ENCODE measurements at regions not wholly inside any gene's neighbourhood (a gene's known extent, or its start where the extent isn't known, plus 50 kb on each side); places are given as distances from the start of the nearest gene placed in this dataset.

DNA sequence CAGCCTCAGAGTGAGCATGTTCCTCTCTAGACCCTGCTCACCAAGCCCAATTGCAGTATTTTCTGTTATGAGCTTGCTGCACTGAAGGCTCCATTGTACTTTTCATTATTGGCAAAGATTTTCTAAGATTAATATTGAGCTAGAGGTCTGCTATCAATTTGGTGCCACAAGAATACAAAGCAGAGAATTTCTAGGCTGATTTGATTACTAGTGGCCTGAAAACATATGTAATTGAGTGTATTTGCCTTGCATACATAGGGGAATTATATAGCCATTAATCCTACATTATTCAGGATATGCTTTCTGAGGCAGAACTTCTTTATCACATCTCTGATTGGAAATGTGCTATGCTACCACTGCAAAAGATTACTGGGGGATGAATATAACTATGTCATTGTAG lies 322.9 kb upstream of the ZC3H12C start:
- TF ChIP-seq SUZ12 (IDR thresholded peaks at IDR 0.05) (no peak), LEF1 (IDR thresholded peaks at IDR 0.05; ENCODE audit: borderline replicate concordance) (no peak), BHLHE40 (IDR thresholded peaks at IDR 0.05; ENCODE audit: borderline replicate concordance) (no peak), SP1 (IDR thresholded peaks at IDR 0.05) (no peak), FOXM1 (IDR thresholded peaks at IDR 0.05; ENCODE audit: borderline replicate concordance) (no peak), TARDBP (IDR thresholded peaks at IDR 0.05) (no peak), L3MBTL2 (conservative IDR thresholded peaks at IDR 0.05) (no peak), FOXA1 (IDR thresholded peaks at IDR 0.05) (no peak), FOXK2 (IDR thresholded peaks at IDR 0.05) (no peak), CTBP1 (IDR thresholded peaks at IDR 0.05; ENCODE audit: borderline replicate concordance) (no peak)
- TF ChIP-seq, protein P1, sequence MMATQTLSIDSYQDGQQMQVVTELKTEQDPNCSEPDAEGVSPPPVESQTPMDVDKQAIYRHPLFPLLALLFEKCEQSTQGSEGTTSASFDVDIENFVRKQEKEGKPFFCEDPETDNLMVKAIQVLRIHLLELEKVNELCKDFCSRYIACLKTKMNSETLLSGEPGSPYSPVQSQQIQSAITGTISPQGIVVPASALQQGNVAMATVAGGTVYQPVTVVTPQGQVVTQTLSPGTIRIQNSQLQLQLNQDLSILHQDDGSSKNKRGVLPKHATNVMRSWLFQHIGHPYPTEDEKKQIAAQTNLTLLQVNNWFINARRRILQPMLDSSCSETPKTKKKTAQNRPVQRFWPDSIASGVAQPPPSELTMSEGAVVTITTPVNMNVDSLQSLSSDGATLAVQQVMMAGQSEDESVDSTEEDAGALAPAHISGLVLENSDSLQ (IDR thresholded peaks at IDR 0.05) = no peak
- POLR2A ChIA-PET = no interaction called here
- DNase-seq (ENCODE audit: extremely low spot score) = no peak
- CTCF ChIA-PET = no interaction called here

DNA sequence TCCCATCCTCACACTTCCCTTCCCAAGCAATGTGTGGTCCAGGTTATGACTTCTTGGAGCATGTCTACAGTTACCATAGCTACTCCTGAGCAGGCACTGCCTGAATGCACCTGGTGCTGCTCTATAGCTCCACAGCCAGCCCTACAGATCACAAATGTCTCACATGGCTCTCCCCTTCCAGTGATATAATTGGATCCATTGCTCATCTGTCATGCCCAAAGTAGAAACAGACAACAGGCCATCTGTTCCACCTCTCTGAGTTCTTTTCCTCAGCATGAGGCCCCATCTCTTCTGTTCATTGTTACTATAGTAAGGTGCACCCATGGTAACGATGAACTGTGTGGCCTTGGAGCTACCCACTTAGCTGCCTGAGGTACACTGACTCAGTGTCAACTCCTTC lies 320.3 kb upstream of the ZC3H12C start:
- ChIA-PET CTCF (no interaction called here), POLR2A (no interaction called here)
- no peak for DNase-seq (ENCODE audit: extremely low spot score)
- no peak for TF ChIP-seq FOXM1 (IDR thresholded peaks at IDR 0.05; ENCODE audit: borderline replicate concordance)
- TF ChIP-seq, protein P1 (IDR thresholded peaks at IDR 0.05) = no peak
- TF ChIP-seq HDGF (IDR thresholded peaks at IDR 0.05; ENCODE audit: borderline replicate concordance) = no peak
- no peak for TF ChIP-seq NFRKB (IDR thresholded peaks at IDR 0.05)
- no peak for TF ChIP-seq LEF1 (IDR thresholded peaks at IDR 0.05; ENCODE audit: borderline replicate concordance)
- TF ChIP-seq ELF4 (IDR thresholded peaks at IDR 0.05) = no peak
- no peak for TF ChIP-seq BHLHE40 (IDR thresholded peaks at IDR 0.05; ENCODE audit: borderline replicate concordance)
- no peak for TF ChIP-seq FOXK2 (IDR thresholded peaks at IDR 0.05)
- TF ChIP-seq L3MBTL2 (conservative IDR thresholded peaks at IDR 0.05) = no peak
- no peak for TF ChIP-seq FOXA1 (IDR thresholded peaks at IDR 0.05)
- no peak for TF ChIP-seq SP1 (IDR thresholded peaks at IDR 0.05)
- TF ChIP-seq CTBP1 (IDR thresholded peaks at IDR 0.05; ENCODE audit: borderline replicate concordance) = no peak
- TF ChIP-seq ARNT (IDR thresholded peaks at IDR 0.05) = no peak
- no peak for TF ChIP-seq TARDBP (IDR thresholded peaks at IDR 0.05)
- TF ChIP-seq SUZ12 (IDR thresholded peaks at IDR 0.05) = no peak
- no peak for TF ChIP-seq ZNF384 (IDR thresholded peaks at IDR 0.05)

DNA sequence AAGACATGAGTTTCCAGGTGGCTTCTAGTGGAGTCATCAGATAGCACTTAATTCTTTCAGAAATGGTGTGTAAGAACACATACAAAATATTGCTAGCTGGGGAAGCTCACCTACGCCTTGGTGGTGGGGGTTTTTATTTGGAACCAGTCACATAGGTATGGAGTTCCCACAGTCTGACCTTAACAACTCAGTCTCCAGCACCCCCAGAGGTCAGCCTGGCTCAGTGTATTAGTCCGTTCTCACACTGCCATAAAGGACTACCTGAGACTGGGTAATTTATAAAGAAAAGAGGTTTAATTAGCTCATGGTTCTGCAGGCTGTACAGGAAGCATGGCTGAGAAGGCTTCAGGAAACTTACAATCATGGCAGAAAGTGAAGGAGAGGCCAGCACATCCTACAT lies 317.5 kb upstream of the ZC3H12C start:
- no peak for DNase-seq (ENCODE audit: extremely low spot score)
- CTCF ChIA-PET = no interaction called here
- POLR2A ChIA-PET = no interaction called here
- no peak for TF ChIP-seq ELF4 (IDR thresholded peaks at IDR 0.05)
- no peak for TF ChIP-seq CTBP1 (IDR thresholded peaks at IDR 0.05; ENCODE audit: borderline replicate concordance)
- no peak for TF ChIP-seq FOXA1 (IDR thresholded peaks at IDR 0.05)
- no peak for TF ChIP-seq L3MBTL2 (conservative IDR thresholded peaks at IDR 0.05)
- TF ChIP-seq BHLHE40 (IDR thresholded peaks at IDR 0.05; ENCODE audit: borderline replicate concordance) = no peak
- TF ChIP-seq ZNF384 (IDR thresholded peaks at IDR 0.05) = no peak
- TF ChIP-seq SUZ12 (IDR thresholded peaks at IDR 0.05) = no peak
- no peak for TF ChIP-seq ARNT (IDR thresholded peaks at IDR 0.05)
- TF ChIP-seq, protein P1 (IDR thresholded peaks at IDR 0.05) = no peak
- no peak for TF ChIP-seq LEF1 (IDR thresholded peaks at IDR 0.05; ENCODE audit: borderline replicate concordance)
- TF ChIP-seq SP1 (IDR thresholded peaks at IDR 0.05) = no peak
- no peak for TF ChIP-seq FOXM1 (IDR thresholded peaks at IDR 0.05; ENCODE audit: borderline replicate concordance)
- TF ChIP-seq HDGF (IDR thresholded peaks at IDR 0.05; ENCODE audit: borderline replicate concordance) = no peak
- no peak for TF ChIP-seq TARDBP (IDR thresholded peaks at IDR 0.05)
- no peak for TF ChIP-seq NFRKB (IDR thresholded peaks at IDR 0.05)
- TF ChIP-seq FOXK2 (IDR thresholded peaks at IDR 0.05) = no peak

DNA sequence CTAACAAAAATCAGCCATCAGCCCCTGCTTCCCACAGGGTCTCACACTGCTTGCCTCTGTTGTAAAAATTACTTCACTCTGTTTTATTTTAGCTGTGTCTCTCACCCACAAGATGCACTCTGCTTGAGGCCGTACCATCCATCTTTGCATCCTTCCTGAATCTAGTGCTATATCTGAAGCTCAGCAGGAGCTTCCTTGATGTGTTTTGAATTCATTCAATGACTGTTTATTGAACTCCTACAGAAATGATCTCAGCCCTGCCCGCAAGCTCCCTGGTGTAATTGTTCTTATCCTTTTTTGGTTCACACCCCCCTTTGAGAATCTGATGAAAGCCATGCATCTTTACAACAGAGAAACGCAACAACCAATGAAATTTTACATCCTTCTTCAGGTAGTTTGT lies 310.2 kb upstream of the ZC3H12C start:
- POLR2A ChIA-PET = no interaction called here
- CTCF ChIA-PET = no interaction called here
- TF ChIP-seq HDGF (IDR thresholded peaks at IDR 0.05; ENCODE audit: borderline replicate concordance) = no peak
- no peak for TF ChIP-seq ARNT (IDR thresholded peaks at IDR 0.05)
- TF ChIP-seq SP1 (IDR thresholded peaks at IDR 0.05) = no peak
- TF ChIP-seq NFRKB (IDR thresholded peaks at IDR 0.05) = no peak
- TF ChIP-seq L3MBTL2 (conservative IDR thresholded peaks at IDR 0.05) = no peak
- TF ChIP-seq TARDBP (IDR thresholded peaks at IDR 0.05) = no peak
- no peak for TF ChIP-seq BHLHE40 (IDR thresholded peaks at IDR 0.05; ENCODE audit: borderline replicate concordance)
- no peak for TF ChIP-seq ZNF384 (IDR thresholded peaks at IDR 0.05)
- TF ChIP-seq ELF4 (IDR thresholded peaks at IDR 0.05) = no peak
- no peak for TF ChIP-seq SUZ12 (IDR thresholded peaks at IDR 0.05)
- no peak for TF ChIP-seq FOXM1 (IDR thresholded peaks at IDR 0.05; ENCODE audit: borderline replicate concordance)
- TF ChIP-seq FOXK2 (IDR thresholded peaks at IDR 0.05) = no peak
- no peak for TF ChIP-seq FOXA1 (IDR thresholded peaks at IDR 0.05)
- no peak for TF ChIP-seq CTBP1 (IDR thresholded peaks at IDR 0.05; ENCODE audit: borderline replicate concordance)
- TF ChIP-seq LEF1 (IDR thresholded peaks at IDR 0.05; ENCODE audit: borderline replicate concordance) = no peak
- DNase-seq (ENCODE audit: extremely low spot score) = no peak

DNA sequence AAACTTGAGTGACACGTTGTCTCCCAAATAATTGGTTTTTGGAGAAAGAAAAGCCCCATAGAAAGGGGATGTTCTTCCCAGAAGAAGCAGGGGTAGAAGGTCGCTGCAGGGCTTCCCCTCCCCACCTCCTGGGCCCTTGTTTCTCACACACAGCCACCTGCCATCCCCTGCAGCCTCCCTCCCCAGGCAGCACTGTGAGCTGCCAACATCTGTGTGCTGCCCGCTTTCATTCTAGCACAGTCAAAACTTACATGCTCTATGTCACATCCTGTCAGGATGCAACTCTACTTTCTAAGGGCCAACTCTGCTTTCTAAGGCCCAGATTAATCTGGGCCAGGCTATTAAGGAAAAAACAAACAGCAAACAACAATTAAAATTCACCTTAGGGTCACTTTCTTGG lies 309.4 kb upstream of the ZC3H12C start:
- TF ChIP-seq TARDBP (IDR thresholded peaks at IDR 0.05) = no peak
- TF ChIP-seq SUZ12 (IDR thresholded peaks at IDR 0.05) = no peak
- TF ChIP-seq HDGF (IDR thresholded peaks at IDR 0.05; ENCODE audit: borderline replicate concordance) = no peak
- no peak for TF ChIP-seq FOXM1 (IDR thresholded peaks at IDR 0.05; ENCODE audit: borderline replicate concordance)
- TF ChIP-seq L3MBTL2 (conservative IDR thresholded peaks at IDR 0.05) = no peak
- TF ChIP-seq ELF4 (IDR thresholded peaks at IDR 0.05) = no peak
- no peak for TF ChIP-seq FOXA1 (IDR thresholded peaks at IDR 0.05)
- no peak for TF ChIP-seq NFRKB (IDR thresholded peaks at IDR 0.05)
- no peak for TF ChIP-seq SP1 (IDR thresholded peaks at IDR 0.05)
- no peak for TF ChIP-seq BHLHE40 (IDR thresholded peaks at IDR 0.05; ENCODE audit: borderline replicate concordance)
- TF ChIP-seq, protein P1 (IDR thresholded peaks at IDR 0.05) = no peak
- no peak for DNase-seq (ENCODE audit: extremely low spot score)
- POLR2A ChIA-PET = no interaction called here

More for the DNA sequence above, 309.4 kb upstream of the ZC3H12C start:
- CTCF ChIA-PET = no interaction called here
